ACHN (cell line): ENCODE measurements at regions not wholly inside any gene's neighbourhood (a gene's known extent, or its start where the extent isn't known, plus 50 kb on each side); places are given as distances from the start of the nearest gene placed in this dataset.

ENCODE experiments used
- DNase-seq: peaks from one replicate; pipeline ENCODE4 v3.0.0-alpha.2; 2015
- in situ Hi-C: cut with HindIII; loops from 2 replicates; pipeline ENCODE4 v1.10.0; 2017; ENCODE audit warnings: low sequenced_read_pairs, low pct_ligation_motif_present, low pct_unique_long_range_greater_than_20kb

GRCh38 chr5:13278148-13278547 is 666.3 kb downstream of the DNAH5 start:
- peak; percentile 11 for DNase-seq
- in situ Hi-C loops = no loop called here

GRCh38 chr5:13276156-13276555 is 668.3 kb downstream of the DNAH5 start:
- in situ Hi-C loops = no loop called here
- DNase-seq = no peak

GRCh38 chr5:13263701-13264100 is 680.8 kb downstream of the DNAH5 start:
- DNase-seq = no peak
- in situ Hi-C loops = no loop called here

GRCh38 chr5:13253111-13253510 is 691.4 kb downstream of the DNAH5 start:
- in situ Hi-C loops = no loop called here
- DNase-seq = no peak

GRCh38 chr5:13252699-13253098 is 691.8 kb downstream of the DNAH5 start:
- DNase-seq = no peak
- in situ Hi-C loops = no loop called here

- no peak for DNase-seq
- in situ Hi-C loops = no loop called here
Observed at GRCh38 chr5:13251623-13252376, 692.7 kb downstream of the DNAH5 start.

- peak; percentile 35 for DNase-seq
- in situ Hi-C loops = no loop called here
Observed at GRCh38 chr5:13250464-13251291, 693.8 kb downstream of the DNAH5 start.

- no peak for DNase-seq
- in situ Hi-C loops = no loop called here
Observed at GRCh38 chr5:13249854-13250253, 694.6 kb downstream of the DNAH5 start.

GRCh38 chr5:13248253-13248652 is 696.2 kb downstream of the DNAH5 start:
- DNase-seq = no peak
- in situ Hi-C loops = no loop called here

GRCh38 chr5:13246053-13246452 is 698.4 kb downstream of the DNAH5 start:
- DNase-seq = no peak
- in situ Hi-C loops = no loop called here

GRCh38 chr5:13244151-13244550 is 700.3 kb downstream of the DNAH5 start:
- no peak for DNase-seq
- in situ Hi-C loops = no loop called here

- no peak for DNase-seq
- in situ Hi-C loops = no loop called here
Observed at GRCh38 chr5:13227513-13227912, 717.0 kb downstream of the DNAH5 start.

GRCh38 chr5:13218518-13218917 is 726.0 kb downstream of the DNAH5 start:
- peak; percentile 11 for DNase-seq
- in situ Hi-C loops = no loop called here

- in situ Hi-C loops = no loop called here
- DNase-seq = no peak
Observed at GRCh38 chr5:13217636-13218035, 726.9 kb downstream of the DNAH5 start.

GRCh38 chr5:13215806-13216205 is 728.7 kb downstream of the DNAH5 start:
- in situ Hi-C loops = no loop called here
- no peak for DNase-seq

GRCh38 chr5:13215370-13215769 is 729.1 kb downstream of the DNAH5 start:
- DNase-seq = no peak
- in situ Hi-C loops = no loop called here

- no peak for DNase-seq
- in situ Hi-C loops = no loop called here
Observed at GRCh38 chr5:13214182-13214581, 730.3 kb downstream of the DNAH5 start.

GRCh38 chr5:13212886-13213285 is 731.6 kb downstream of the DNAH5 start:
- in situ Hi-C loops = no loop called here
- no peak for DNase-seq

- in situ Hi-C loops = no loop called here
- no peak for DNase-seq
Observed at GRCh38 chr5:13211064-13211463, 733.4 kb downstream of the DNAH5 start.

GRCh38 chr5:13207112-13207511 is 737.4 kb downstream of the DNAH5 start:
- in situ Hi-C loops = no loop called here
- no peak for DNase-seq
